ENCODE measurements at regions not wholly inside any gene's neighbourhood (a gene's known extent, or its start where the extent isn't known, plus 50 kb on each side); places are given as distances from the start of the nearest gene placed in this dataset.

DNA sequence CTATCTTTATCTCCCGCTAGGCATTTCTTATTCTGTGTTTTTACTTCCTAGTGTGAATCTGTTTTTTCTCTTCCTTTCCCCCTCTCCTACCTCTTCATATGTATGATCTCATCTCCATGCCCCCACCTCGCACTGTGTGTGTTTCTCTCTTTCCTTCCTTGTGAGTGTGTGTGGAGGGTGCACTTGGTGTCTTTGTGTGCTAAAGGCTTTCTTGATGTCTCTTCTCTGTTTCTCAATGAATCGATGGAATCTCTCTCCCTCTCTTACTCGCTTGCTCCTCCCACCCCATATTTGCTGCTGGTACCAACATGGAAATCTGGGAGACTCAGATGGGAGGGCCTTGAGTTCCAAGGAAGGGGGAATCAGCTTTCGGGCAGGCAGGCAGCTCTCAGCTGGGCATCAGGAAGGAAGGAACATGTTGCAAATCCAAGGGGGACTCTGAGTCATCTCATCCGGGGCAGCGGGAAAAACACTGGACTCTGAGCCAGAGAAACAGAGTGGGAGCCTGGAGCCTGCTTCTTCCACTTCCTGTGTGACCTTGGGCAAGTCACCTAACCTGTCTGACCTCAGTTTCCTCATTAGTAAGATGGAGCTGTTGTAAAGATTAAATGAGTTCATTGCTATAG, 147.5 kb downstream of the PTPRU start:
- TF ChIP-seq GABPA (IDR thresholded peaks at IDR 0.05 in 1 of 2, conservative IDR thresholded peaks at IDR 0.05 in 1 of 2), result no peak
- peak; percentile 17 for TF ChIP-seq NR2F2 (IDR thresholded peaks at IDR 0.05)
- Histone ChIP-seq H3K4me1 (ENCODE audit: control insufficient read depth in 4 of 4, insufficient read depth in 4 of 4, low read length in 3 of 4) (no peaks in the 10 kb centered on the region), H3K9me3 (ENCODE audit: control insufficient read depth in 4 of 4, low read length in 3 of 4) (peaks cover 3 to 6% (median 4%) of the 10 kb centered on the region in 4 donors), H3K27me3 (ENCODE audit: control insufficient read depth in 4 of 4, insufficient read depth in 4 of 4, low read length in 3 of 4) (peaks cover 0 to 3% (median 2%) of the 10 kb centered on the region in 4 donors), H3K27ac (ENCODE audit: low read depth in 1 of 2, low read length in 2 of 2) (no peak overlapping the region), H3K4me3 (ENCODE audit: low read depth in 1 of 3, low read length in 3 of 3) (no peak overlapping the region), H3K9ac (ENCODE audit: low read depth in 1 of 2, low read length in 2 of 2) (no peak overlapping the region), H3K36me3 (ENCODE audit: control insufficient read depth in 4 of 4, insufficient read depth in 3 of 4, low read depth in 1 of 4, low read length in 3 of 4) (no peaks in the 10 kb centered on the region)
- 43% methylated on average over 7 of the region's 7 CpGs for WGBS
- peak; percentile 16 for DNase-seq (ENCODE audit: low spot score)

DNA sequence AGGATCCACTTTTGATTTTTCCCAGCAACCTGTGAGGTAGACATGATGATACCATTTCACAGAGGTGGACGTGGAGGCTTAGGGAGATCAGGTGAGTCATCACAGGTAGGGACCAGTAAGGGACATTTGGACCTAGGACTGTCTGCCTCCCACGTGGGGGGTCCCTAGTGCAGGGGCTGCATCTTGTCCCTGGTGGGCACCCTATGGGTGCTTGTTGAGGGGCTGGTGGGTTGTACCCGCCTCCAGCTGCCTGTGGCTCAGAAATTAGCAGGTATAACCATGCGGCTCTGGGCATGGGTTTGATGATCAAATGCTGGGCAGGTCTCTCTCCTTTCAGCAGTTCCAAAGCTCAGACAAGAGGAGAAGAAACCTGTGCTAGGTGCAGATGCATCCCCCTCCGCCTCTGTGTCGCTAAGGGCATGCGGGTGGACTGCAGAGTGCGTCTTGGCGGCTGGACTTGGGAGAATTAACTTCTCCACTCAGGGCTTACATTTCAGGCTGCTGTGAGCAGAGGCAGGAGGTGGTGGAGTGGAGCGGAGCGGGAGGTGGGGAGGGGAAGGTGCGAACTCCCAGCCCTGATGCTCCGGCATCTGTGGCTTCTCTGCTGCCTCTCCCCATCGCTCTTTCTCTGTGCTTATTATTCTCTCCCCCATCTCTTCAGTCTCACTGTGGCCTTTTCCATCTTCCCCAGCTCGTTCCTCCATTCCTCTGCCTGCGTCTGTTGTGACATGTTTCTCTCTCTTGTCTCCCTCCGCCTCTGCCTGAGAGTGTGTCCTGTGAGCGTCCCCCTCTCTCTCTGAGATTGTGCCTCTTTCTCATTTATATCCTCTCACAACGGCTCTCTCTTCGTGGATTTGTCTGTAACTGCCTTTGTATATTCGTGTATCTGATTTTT, 146.8 kb downstream of the PTPRU start:
- Histone ChIP-seq H3K9me3 (ENCODE audit: control insufficient read depth in 4 of 4, low read length in 3 of 4) (peaks cover 3 to 7% (median 5%) of the 10 kb centered on the region in 4 donors), H3K4me3 (ENCODE audit: low read depth in 1 of 3, low read length in 3 of 3) (no peak overlapping the region), H3K4me1 (ENCODE audit: control insufficient read depth in 4 of 4, insufficient read depth in 4 of 4, low read length in 3 of 4) (no peaks in the 10 kb centered on the region), H3K27ac (ENCODE audit: low read depth in 1 of 2, low read length in 2 of 2) (no peak overlapping the region), H3K9ac (ENCODE audit: low read depth in 1 of 2, low read length in 2 of 2) (no peak overlapping the region), H3K27me3 (ENCODE audit: control insufficient read depth in 4 of 4, insufficient read depth in 4 of 4, low read length in 3 of 4) (peaks cover 0 to 3% (median 2%) of the 10 kb centered on the region in 4 donors), H3K36me3 (ENCODE audit: control insufficient read depth in 4 of 4, insufficient read depth in 3 of 4, low read depth in 1 of 4, low read length in 3 of 4) (no peaks in the 10 kb centered on the region)
- peak; percentile 27 for DNase-seq (ENCODE audit: low spot score)
- TF ChIP-seq RXRA (IDR thresholded peaks at IDR 0.05), result no peak
- no peak for TF ChIP-seq RAD21 (IDR thresholded peaks at IDR 0.05)
- no peak for TF ChIP-seq TAF1 (conservative IDR thresholded peaks at IDR 0.05)
- no peak for TF ChIP-seq HNF4A (conservative IDR thresholded peaks at IDR 0.05)
- no peak for TF ChIP-seq FOXA1 (IDR thresholded peaks at IDR 0.05)
- no peak for TF ChIP-seq GABPA (IDR thresholded peaks at IDR 0.05 in 1 of 2, conservative IDR thresholded peaks at IDR 0.05 in 1 of 2)
- TF ChIP-seq, protein P1, sequence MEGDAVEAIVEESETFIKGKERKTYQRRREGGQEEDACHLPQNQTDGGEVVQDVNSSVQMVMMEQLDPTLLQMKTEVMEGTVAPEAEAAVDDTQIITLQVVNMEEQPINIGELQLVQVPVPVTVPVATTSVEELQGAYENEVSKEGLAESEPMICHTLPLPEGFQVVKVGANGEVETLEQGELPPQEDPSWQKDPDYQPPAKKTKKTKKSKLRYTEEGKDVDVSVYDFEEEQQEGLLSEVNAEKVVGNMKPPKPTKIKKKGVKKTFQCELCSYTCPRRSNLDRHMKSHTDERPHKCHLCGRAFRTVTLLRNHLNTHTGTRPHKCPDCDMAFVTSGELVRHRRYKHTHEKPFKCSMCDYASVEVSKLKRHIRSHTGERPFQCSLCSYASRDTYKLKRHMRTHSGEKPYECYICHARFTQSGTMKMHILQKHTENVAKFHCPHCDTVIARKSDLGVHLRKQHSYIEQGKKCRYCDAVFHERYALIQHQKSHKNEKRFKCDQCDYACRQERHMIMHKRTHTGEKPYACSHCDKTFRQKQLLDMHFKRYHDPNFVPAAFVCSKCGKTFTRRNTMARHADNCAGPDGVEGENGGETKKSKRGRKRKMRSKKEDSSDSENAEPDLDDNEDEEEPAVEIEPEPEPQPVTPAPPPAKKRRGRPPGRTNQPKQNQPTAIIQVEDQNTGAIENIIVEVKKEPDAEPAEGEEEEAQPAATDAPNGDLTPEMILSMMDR (IDR thresholded peaks at IDR 0.05; ENCODE audit: low read depth, low read length, missing input control), result no peak
- TF ChIP-seq SP1 (IDR thresholded peaks at IDR 0.05), result no peak
- TF ChIP-seq EGR1 (IDR thresholded peaks at IDR 0.05; ENCODE audit: low read depth in 2 of 2), result no peak
- TF ChIP-seq, protein P2, sequence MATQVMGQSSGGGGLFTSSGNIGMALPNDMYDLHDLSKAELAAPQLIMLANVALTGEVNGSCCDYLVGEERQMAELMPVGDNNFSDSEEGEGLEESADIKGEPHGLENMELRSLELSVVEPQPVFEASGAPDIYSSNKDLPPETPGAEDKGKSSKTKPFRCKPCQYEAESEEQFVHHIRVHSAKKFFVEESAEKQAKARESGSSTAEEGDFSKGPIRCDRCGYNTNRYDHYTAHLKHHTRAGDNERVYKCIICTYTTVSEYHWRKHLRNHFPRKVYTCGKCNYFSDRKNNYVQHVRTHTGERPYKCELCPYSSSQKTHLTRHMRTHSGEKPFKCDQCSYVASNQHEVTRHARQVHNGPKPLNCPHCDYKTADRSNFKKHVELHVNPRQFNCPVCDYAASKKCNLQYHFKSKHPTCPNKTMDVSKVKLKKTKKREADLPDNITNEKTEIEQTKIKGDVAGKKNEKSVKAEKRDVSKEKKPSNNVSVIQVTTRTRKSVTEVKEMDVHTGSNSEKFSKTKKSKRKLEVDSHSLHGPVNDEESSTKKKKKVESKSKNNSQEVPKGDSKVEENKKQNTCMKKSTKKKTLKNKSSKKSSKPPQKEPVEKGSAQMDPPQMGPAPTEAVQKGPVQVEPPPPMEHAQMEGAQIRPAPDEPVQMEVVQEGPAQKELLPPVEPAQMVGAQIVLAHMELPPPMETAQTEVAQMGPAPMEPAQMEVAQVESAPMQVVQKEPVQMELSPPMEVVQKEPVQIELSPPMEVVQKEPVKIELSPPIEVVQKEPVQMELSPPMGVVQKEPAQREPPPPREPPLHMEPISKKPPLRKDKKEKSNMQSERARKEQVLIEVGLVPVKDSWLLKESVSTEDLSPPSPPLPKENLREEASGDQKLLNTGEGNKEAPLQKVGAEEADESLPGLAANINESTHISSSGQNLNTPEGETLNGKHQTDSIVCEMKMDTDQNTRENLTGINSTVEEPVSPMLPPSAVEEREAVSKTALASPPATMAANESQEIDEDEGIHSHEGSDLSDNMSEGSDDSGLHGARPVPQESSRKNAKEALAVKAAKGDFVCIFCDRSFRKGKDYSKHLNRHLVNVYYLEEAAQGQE (IDR thresholded peaks at IDR 0.05), result no peak
- TF ChIP-seq NR2F2 (IDR thresholded peaks at IDR 0.05), result no peak
- 49% methylated on average over 21 of the region's 21 CpGs for WGBS
